Neural crest cell (in vitro differentiated cells): ENCODE measurements at regions not wholly inside any gene's neighbourhood (a gene's known extent, or its start where the extent isn't known, plus 50 kb on each side); places are given as distances from the start of the nearest gene placed in this dataset.
"Not testable (repeated sequence)": the region's sequence is repeated elsewhere in the genome, so short reads cannot be mapped to it uniquely, and the experiment has no call there.

Source experiments
- DNase-seq: peaks from one replicate; pipeline ENCODE4 v3.0.0; 2021; ENCODE audit warnings: low read depth, mixed read lengths, low spot score
- H3K27ac Mint-ChIP-seq: one replicate; pipeline ENCODE4 v1.8.0; 2021; ENCODE audit warnings: mild to moderate bottlenecking, mixed read lengths; ENCODE audit not compliant: unreplicated experiment
- H3K27me3 Mint-ChIP-seq: 2 replicates; pipeline ENCODE4 v1.8.0; 2021; ENCODE audit warnings: low read depth, mild to moderate bottlenecking, mixed read lengths
- H3K36me3 Mint-ChIP-seq: 2 replicates; pipeline ENCODE4 v1.8.0; 2021; ENCODE audit warnings: low read depth, mild to moderate bottlenecking, mixed read lengths
- H3K4me1 Mint-ChIP-seq: 2 replicates; pipeline ENCODE4 v1.8.0; 2021; ENCODE audit warnings: mixed read lengths
- H3K4me3 Mint-ChIP-seq: one replicate; pipeline ENCODE4 v1.8.0; 2021; ENCODE audit warnings: mild to moderate bottlenecking, mixed read lengths
- H3K9me3 Mint-ChIP-seq: 2 replicates; pipeline ENCODE4 v1.8.0; 2021; ENCODE audit warnings: mixed read lengths
- TF ChIP-seq, protein P1 (sequence below): fragments of 200-600 bp; sonication (generic); conservative IDR thresholded peaks from 2 replicates; pipeline ENCODE4 v1.5.0; 2021; ENCODE audit warnings: antibody characterized with exemption, mild to moderate bottlenecking

DNA sequence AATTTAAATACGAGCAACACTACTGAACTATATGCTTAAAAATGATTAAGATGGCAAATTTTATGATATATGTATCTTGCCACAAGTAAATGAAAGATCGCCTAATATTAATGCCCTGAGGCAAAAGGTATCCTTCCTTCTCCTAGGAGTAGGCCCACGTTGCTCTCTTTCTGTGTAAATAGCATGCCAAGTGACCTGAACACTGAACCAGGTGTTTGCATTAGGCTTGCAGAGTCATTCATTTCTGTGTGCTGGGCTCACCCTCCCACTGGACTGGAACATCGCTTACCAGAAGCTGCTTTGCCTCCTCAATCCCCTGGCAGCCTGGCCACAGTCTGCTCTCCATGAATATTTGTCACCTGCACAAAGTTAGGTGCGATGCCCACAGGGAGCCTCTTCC, 83.3 kb upstream of the TNFSF11 start:
- no peak for DNase-seq
- no peak overlapping the region for H3K4me3 Mint-ChIP-seq
- H3K9me3 Mint-ChIP-seq: no peaks in the 10 kb centered on the region
- peaks cover 3% of the 10 kb centered on the region for H3K27me3 Mint-ChIP-seq
- TF ChIP-seq, protein P1, sequence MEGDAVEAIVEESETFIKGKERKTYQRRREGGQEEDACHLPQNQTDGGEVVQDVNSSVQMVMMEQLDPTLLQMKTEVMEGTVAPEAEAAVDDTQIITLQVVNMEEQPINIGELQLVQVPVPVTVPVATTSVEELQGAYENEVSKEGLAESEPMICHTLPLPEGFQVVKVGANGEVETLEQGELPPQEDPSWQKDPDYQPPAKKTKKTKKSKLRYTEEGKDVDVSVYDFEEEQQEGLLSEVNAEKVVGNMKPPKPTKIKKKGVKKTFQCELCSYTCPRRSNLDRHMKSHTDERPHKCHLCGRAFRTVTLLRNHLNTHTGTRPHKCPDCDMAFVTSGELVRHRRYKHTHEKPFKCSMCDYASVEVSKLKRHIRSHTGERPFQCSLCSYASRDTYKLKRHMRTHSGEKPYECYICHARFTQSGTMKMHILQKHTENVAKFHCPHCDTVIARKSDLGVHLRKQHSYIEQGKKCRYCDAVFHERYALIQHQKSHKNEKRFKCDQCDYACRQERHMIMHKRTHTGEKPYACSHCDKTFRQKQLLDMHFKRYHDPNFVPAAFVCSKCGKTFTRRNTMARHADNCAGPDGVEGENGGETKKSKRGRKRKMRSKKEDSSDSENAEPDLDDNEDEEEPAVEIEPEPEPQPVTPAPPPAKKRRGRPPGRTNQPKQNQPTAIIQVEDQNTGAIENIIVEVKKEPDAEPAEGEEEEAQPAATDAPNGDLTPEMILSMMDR: no peak
- H3K27ac Mint-ChIP-seq: no peak overlapping the region
- H3K36me3 Mint-ChIP-seq: no peaks in the 10 kb centered on the region
- H3K4me1 Mint-ChIP-seq: peaks cover 22% of the 10 kb centered on the region

- Mint-ChIP-seq H3K27ac (no peak overlapping the region), H3K4me1 (peaks cover 11% of the 10 kb centered on the region), H3K36me3 (no peaks in the 10 kb centered on the region), H3K27me3 (peaks cover 3% of the 10 kb centered on the region), H3K4me3 (no peak overlapping the region), H3K9me3 (no peaks in the 10 kb centered on the region)
- no peak for DNase-seq
- TF ChIP-seq, protein P1: no peak
Measured at GRCh38 chr13:42492372-42492920, 81.5 kb upstream of the TNFSF11 start.

DNA sequence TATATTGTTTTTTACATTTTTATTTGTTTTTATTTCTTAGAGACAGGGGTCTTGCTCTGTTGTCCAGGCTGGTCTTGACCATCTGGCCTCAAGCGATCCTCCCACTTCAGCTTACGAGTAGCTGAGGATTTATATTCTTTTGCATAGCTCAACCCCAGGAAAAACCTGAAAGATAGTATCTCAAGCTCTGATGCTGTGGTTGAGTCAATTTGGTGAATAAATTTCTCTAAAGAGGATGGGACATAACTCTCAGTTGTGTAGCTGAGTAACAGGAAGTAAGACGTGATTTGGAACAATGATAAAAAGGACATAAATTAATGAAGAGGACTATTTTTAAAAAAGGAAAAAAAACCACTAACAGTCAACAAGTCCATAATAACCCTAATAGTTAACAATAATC, 79.8 kb upstream of the TNFSF11 start:
- Mint-ChIP-seq H3K4me1 (no peaks in the 10 kb centered on the region), H3K36me3 (no peaks in the 10 kb centered on the region), H3K27me3 (peaks cover 3% of the 10 kb centered on the region), H3K9me3 (no peaks in the 10 kb centered on the region), H3K27ac (no peak overlapping the region), H3K4me3 (no peak overlapping the region)
- TF ChIP-seq, protein P1: no peak
- DNase-seq: no peak

DNA sequence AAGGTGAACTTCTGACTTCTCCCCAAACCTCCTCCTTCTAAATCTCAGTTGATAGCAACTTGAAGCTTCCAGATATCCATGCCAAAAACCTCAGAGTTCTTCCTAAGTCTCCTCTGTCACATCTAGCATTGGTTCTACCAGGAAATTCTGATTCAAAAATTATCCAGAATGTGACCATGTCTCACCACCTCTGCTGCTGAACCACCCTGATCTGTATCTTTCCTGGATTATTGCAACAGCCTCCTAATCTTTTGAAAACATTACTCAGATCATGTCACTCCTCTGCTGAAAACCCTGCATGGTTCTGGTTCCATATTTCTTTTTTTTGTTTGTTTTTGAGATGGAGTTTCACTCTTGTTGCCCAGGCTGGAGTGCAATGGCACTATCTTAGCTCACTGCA, 78.7 kb upstream of the TNFSF11 start:
- Mint-ChIP-seq H3K9me3 (no peaks in the 10 kb centered on the region), H3K27me3 (peaks cover 3% of the 10 kb centered on the region), H3K36me3 (no peaks in the 10 kb centered on the region), H3K27ac (no peak overlapping the region), H3K4me1 (no peaks in the 10 kb centered on the region), H3K4me3 (no peak overlapping the region)
- DNase-seq: no peak
- TF ChIP-seq, protein P1: no peak

DNA sequence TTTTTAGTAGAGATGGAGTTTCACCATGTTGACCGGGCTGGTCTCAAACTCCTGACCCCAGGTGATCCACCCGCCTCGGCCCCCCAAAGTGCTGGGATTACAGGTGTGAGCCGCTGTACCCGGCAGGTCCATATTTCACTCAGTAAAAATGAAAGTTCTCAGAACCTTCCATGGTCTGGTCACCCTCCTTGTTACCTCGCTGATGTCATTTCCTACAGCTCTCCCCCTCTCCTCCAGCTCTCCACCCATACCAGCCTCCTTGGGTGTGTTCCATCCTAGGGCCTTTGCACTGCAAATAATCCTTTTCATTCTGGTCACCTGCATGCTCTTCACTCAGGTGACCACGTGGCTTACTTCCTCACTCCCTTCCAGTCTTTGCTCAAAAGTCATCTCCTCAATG, 78.2 kb upstream of the TNFSF11 start:
- no peak overlapping the region for H3K27ac Mint-ChIP-seq

GRCh38 chr13:42496926-42497554, 76.9 kb upstream of the TNFSF11 start:
- not testable (repeated sequence) for H3K9me3 Mint-ChIP-seq, DNase-seq, H3K36me3 Mint-ChIP-seq, H3K4me3 Mint-ChIP-seq, H3K4me1 Mint-ChIP-seq, H3K27me3 Mint-ChIP-seq, H3K27ac Mint-ChIP-seq

More for the DNA sequence above, 78.2 kb upstream of the TNFSF11 start:
- no peak overlapping the region for H3K4me3 Mint-ChIP-seq
- no peak for DNase-seq
- no peaks in the 10 kb centered on the region for H3K4me1 Mint-ChIP-seq
- no peaks in the 10 kb centered on the region for H3K9me3 Mint-ChIP-seq
- no peaks in the 10 kb centered on the region for H3K36me3 Mint-ChIP-seq
- peaks cover 3% of the 10 kb centered on the region for H3K27me3 Mint-ChIP-seq
- TF ChIP-seq, protein P1: no peak
